Endothelial cell of umbilical vein (primary cell): ENCODE measurements at regions not wholly inside any gene's neighbourhood (a gene's known extent, or its start where the extent isn't known, plus 50 kb on each side); places are given as distances from the start of the nearest gene placed in this dataset.

Source experiments
- BruUV-seq: library from RNA; stranded (reverse); fragments of 400-500 nt; replicated peaks from 2 replicates; lab custom pipeline; 2021; lab: Mats Ljungman, UMichigan
- CTCF ChIA-PET: fragments of 300-600, 350-600 bp; sonication (Branson Sonifier 250); formaldehyde crosslinking; loops from one replicate; lab custom pipeline; 2021; ENCODE audit warnings: antibody characterized with exemption, inconsistent platforms; lab: Charles Lee
- POLR2A ChIA-PET: fragments of 300-600, 350-600 bp; sonication (Branson Sonifier 250); formaldehyde crosslinking; loops from one replicate; lab custom pipeline; 2021; ENCODE audit warnings: antibody characterized with exemption, inconsistent platforms; lab: Charles Lee
- DNase-seq: peaks from one replicate; pipeline ENCODE4 v3.0.0-alpha.2; 2011; ENCODE audit warnings: low read depth, low spot score
- FAIRE-seq: peaks from 2 replicates; lab custom pipeline; 2011; peaks lifted over from hg19 to GRCh38; lab: Jason Lieb, UNC
- H2AFZ ChIP-seq: 2 replicates; pipeline ENCODE4 v1.6.0; 2012; ENCODE audit warnings: low read depth, low read length, control low read depth, inconsistent platforms
- H3K27ac ChIP-seq: 2 replicates; pipeline ENCODE4 v1.5.1; 2011; ENCODE audit warnings: low read depth, mild to moderate bottlenecking, control low read depth, low read length, moderate library complexity; ENCODE audit not compliant: insufficient read depth
- H3K27me3 ChIP-seq, 2 experiments: 2 replicates each; pipeline versions ENCODE4 v1.6.0 to v1.6.1; 2011; ENCODE audit warnings: low read length in 2 of 2, mixed read lengths in 1 of 2; ENCODE audit not compliant: control insufficient read depth in 2 of 2, insufficient read depth in 2 of 2
- H3K36me3 ChIP-seq, 2 experiments: 2 replicates in 1 of 2; 3 replicates in 1 of 2; pipeline ENCODE4 v1.5.1; 2011; ENCODE audit warnings: low read length in 2 of 2, mild to moderate bottlenecking in 1 of 2, moderate library complexity in 1 of 2; ENCODE audit not compliant: control insufficient read depth in 2 of 2, insufficient read depth in 2 of 2; ENCODE audit errors: extremely low read depth in 1 of 2
- H3K4me1 ChIP-seq: 3 replicates; pipeline ENCODE4 v1.5.1; 2011; ENCODE audit warnings: mild to moderate bottlenecking, low read length; ENCODE audit not compliant: control insufficient read depth, insufficient read depth; ENCODE audit errors: extremely low read depth
- H3K4me2 ChIP-seq: 2 replicates; pipeline ENCODE4 v1.6.1; 2011; ENCODE audit warnings: low read length, control low read depth, mixed read lengths; ENCODE audit not compliant: insufficient read depth
- H3K4me3 ChIP-seq, 3 experiments: fragments of 200-600 bp in 1 of 3; sonication (generic), shearing (Covaris generic) in 1 of 3; replicated peaks in 1 of 3; 2 replicates each; pipeline ENCODE4 v1.5.1; 2011 to 2016; ENCODE audit warnings: control low read depth in 3 of 3, low read length in 3 of 3, mild to moderate bottlenecking in 2 of 3, inconsistent platforms in 1 of 3, low read depth in 1 of 3, moderate library complexity in 1 of 3; ENCODE audit not compliant: insufficient read depth in 1 of 3
- H3K79me2 ChIP-seq: 2 replicates; pipeline ENCODE4 v1.6.0; 2012; ENCODE audit warnings: low read length, inconsistent platforms; ENCODE audit not compliant: control insufficient read depth, insufficient read depth
- H3K9ac ChIP-seq: replicated peaks from 2 replicates; pipeline ENCODE3; 2011; ENCODE audit warnings: low read length, control low read depth; ENCODE audit not compliant: insufficient read depth; ENCODE audit errors: extremely low read depth
- H3K9me1 ChIP-seq: replicated peaks from 3 replicates; pipeline ENCODE4 v1.6.0; 2011; ENCODE audit warnings: mild to moderate bottlenecking, low read length; ENCODE audit not compliant: control insufficient read depth, insufficient read depth; ENCODE audit errors: extremely low read depth
- H3K9me3 ChIP-seq: replicated peaks from 2 replicates; pipeline ENCODE4 v1.5.1; 2012; ENCODE audit warnings: low read length, inconsistent platforms; ENCODE audit not compliant: control insufficient read depth, insufficient read depth
- H4K20me1 ChIP-seq: replicated peaks from 2 replicates; pipeline ENCODE3; 2011; ENCODE audit warnings: mild to moderate bottlenecking, low read length; ENCODE audit not compliant: control insufficient read depth, insufficient read depth; ENCODE audit errors: extremely low read depth
- CTCF ChIP-seq, 2 donors: IDR thresholded peaks; 1 replicate in 1 of 2; 2 replicates in 1 of 2; pipeline ENCODE4 v1.5.1; 2011; ENCODE audit warnings: low read length in 2 of 2, mild to moderate bottlenecking in 2 of 2, moderate library complexity in 2 of 2, control low read depth in 1 of 2, inconsistent platforms in 1 of 2, low read depth in 1 of 2; ENCODE audit not compliant: insufficient read depth in 1 of 2; ENCODE audit errors: extremely low read depth in 1 of 2
- EZH2 ChIP-seq: IDR thresholded peaks from 2 replicates; pipeline ENCODE4 v1.6.1; 2012; ENCODE audit warnings: borderline replicate concordance, low read depth, mild to moderate bottlenecking, moderate library complexity, low read length, inconsistent platforms; ENCODE audit not compliant: severe bottlenecking
- FOS ChIP-seq: IDR thresholded peaks from 2 replicates; pipeline ENCODE4 v1.6.1; 2011; ENCODE audit warnings: mild to moderate bottlenecking, low read length, moderate library complexity, borderline replicate concordance; ENCODE audit not compliant: insufficient read depth
- GATA2 ChIP-seq: IDR thresholded peaks from 2 replicates; pipeline ENCODE4 v1.7.0; 2011; ENCODE audit warnings: low read depth, mild to moderate bottlenecking, moderate library complexity, mixed read lengths, low read length; ENCODE audit not compliant: insufficient read length, insufficient read depth
- JUN ChIP-seq: IDR thresholded peaks from 2 replicates; pipeline ENCODE4 v1.6.1; 2011; ENCODE audit warnings: borderline replicate concordance, low read depth; ENCODE audit not compliant: insufficient read length, insufficient read depth
- MAX ChIP-seq: IDR thresholded peaks from 2 replicates; pipeline ENCODE4 v1.6.1; 2011; ENCODE audit not compliant: insufficient read depth, insufficient read length
- MYC ChIP-seq: IDR thresholded peaks from one replicate; pipeline ENCODE4 v1.6.1; 2011; ENCODE audit warnings: mild to moderate bottlenecking, low read depth, low read length
- POLR2A ChIP-seq: IDR thresholded peaks from 2 replicates; pipeline ENCODE4 v1.6.1; 2012; ENCODE audit warnings: low read depth, mild to moderate bottlenecking, control low read depth, low read length
- POLR2AphosphoS5 ChIP-seq: IDR thresholded peaks from 2 replicates; pipeline ENCODE4 v1.6.1; 2012; ENCODE audit warnings: low read depth, mild to moderate bottlenecking, control low read depth, low read length, moderate library complexity; ENCODE audit not compliant: insufficient read depth
- dilution Hi-C: fragments of 300-500 bp; cut with MboI; formaldehyde crosslinking; loops from one replicate; pipeline ENCODE4 v1.15.0; 2019; ENCODE audit warnings: low sequenced_read_pairs; ENCODE audit not compliant: extremely low pct_ligation_motif_present
- intact Hi-C: fragments of 100-400 bp; cut with micrococcal nuclease; formaldehyde crosslinking; loops from one replicate; pipeline ENCODE4 v1.10.0; 2022

- Histone ChIP-seq H3K27me3 (peaks cover 0 to 8% of the 10 kb centered on the region in 2 experiments), H3K4me1 (no peaks in the 10 kb centered on the region), H3K9me3 (no peaks in the 10 kb centered on the region), H3K9ac (no peak overlapping the region), H3K9me1 (no peaks in the 10 kb centered on the region), H3K4me2 (no peak overlapping the region), H3K27ac (no peak overlapping the region), H4K20me1 (no peaks in the 10 kb centered on the region), H3K79me2 (no peaks in the 10 kb centered on the region), H3K36me3 (no peaks in the 10 kb centered on the region), H2AFZ (no peak overlapping the region), H3K4me3 (no peak overlapping the region)
- no peak for DNase-seq
- FAIRE-seq: no peak
- ChIA-PET CTCF (interaction anchor here (12.8 kb wide), 1 partner anchor 128 kb away, joined by 282 read pairs; no protein-coding TSS in a partner anchor), POLR2A (no interaction called here)
- no peak for TF ChIP-seq FOS
- no peak for TF ChIP-seq EZH2
- no peak for TF ChIP-seq MYC
- dilution Hi-C loops (no loop called here), intact Hi-C loops (loop anchor here (5.0 kb wide), 1 partner anchor 40 kb away; no protein-coding TSS in a partner anchor)
- BruUV-seq: no TSS peak
Measured at GRCh38 chr11:57121996-57122395, 59.8 kb upstream of the LRRC55 start.

GRCh38 chr11:57123590-57123989, 58.2 kb upstream of the LRRC55 start:
- Histone ChIP-seq H3K27ac (no peak overlapping the region), H3K79me2 (no peaks in the 10 kb centered on the region), H2AFZ (no peak overlapping the region), H3K4me3 (no peak overlapping the region), H3K27me3 (peaks cover 2 to 8% of the 10 kb centered on the region in 2 experiments), H3K4me1 (no peaks in the 10 kb centered on the region), H4K20me1 (no peaks in the 10 kb centered on the region), H3K36me3 (no peaks in the 10 kb centered on the region), H3K9ac (no peak overlapping the region), H3K9me1 (no peaks in the 10 kb centered on the region), H3K4me2 (no peak overlapping the region), H3K9me3 (no peaks in the 10 kb centered on the region)
- BruUV-seq: no TSS peak
- dilution Hi-C loops: no loop called here
- DNase-seq (no peak), FAIRE-seq (no peak)
- intact Hi-C loops: loop anchor here (5.0 kb wide), 1 partner anchor 39 kb away; no protein-coding TSS in a partner anchor
- ChIA-PET POLR2A (no interaction called here), CTCF (interaction anchor here (12.8 kb wide), 1 partner anchor 126 kb away, joined by 282 read pairs; no protein-coding TSS in a partner anchor)
- TF ChIP-seq EZH2 (no peak), CTCF (IDR thresholded peaks at IDR 0.05; ENCODE audit: extremely low read depth in 1 of 2, insufficient read depth in 1 of 2, low read depth in 1 of 2, low read length in 2 of 2) (no peak), FOS (no peak), POLR2AphosphoS5 (no peak), MYC (no peak), POLR2A (no peak), JUN (no peak), MAX (no peak), GATA2 (no peak)
